ENCODE measurements at regions not wholly inside any gene's neighbourhood (a gene's known extent, or its start where the extent isn't known, plus 50 kb on each side); places are given as distances from the start of the nearest gene placed in this dataset.

DNA sequence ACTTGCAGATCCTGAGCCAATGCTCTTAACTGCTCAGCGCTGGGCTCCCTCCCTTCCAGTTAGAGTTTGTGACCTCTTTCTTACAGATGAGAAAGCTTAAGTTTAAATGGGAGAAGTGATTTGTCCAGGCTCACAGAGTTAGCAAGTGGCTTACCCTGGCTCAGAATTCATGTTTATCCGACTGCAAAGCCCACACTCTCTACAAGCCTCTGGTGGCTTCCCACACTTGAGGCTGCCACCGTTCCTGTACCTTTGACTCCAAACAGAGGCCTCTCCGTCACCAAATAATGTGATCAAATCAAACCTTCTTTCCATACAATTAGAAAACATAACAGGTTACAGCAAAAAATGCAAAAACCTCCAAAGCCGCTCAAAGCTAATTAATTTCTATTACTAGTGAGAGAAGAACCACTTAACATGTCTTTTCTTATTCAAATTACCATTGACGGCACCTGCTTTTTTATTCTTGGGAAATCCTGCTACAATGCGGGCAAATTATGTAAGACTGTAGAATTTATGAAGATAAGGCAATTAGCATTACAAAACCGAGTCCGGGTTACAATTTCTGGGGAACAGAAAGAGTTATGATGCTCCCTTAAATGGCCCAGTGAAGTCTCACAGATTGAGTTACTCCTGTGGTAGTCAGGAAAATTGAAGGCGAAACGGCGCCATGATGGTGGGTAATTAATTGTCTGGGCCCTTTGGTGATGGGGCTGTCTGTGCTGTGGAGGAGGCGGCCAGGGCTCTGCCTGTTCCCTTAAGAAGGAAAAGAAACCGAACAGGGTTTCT is 324.3 kb upstream of the POU3F1 start:
- TF ChIP-seq, protein P1, sequence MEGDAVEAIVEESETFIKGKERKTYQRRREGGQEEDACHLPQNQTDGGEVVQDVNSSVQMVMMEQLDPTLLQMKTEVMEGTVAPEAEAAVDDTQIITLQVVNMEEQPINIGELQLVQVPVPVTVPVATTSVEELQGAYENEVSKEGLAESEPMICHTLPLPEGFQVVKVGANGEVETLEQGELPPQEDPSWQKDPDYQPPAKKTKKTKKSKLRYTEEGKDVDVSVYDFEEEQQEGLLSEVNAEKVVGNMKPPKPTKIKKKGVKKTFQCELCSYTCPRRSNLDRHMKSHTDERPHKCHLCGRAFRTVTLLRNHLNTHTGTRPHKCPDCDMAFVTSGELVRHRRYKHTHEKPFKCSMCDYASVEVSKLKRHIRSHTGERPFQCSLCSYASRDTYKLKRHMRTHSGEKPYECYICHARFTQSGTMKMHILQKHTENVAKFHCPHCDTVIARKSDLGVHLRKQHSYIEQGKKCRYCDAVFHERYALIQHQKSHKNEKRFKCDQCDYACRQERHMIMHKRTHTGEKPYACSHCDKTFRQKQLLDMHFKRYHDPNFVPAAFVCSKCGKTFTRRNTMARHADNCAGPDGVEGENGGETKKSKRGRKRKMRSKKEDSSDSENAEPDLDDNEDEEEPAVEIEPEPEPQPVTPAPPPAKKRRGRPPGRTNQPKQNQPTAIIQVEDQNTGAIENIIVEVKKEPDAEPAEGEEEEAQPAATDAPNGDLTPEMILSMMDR (conservative IDR thresholded peaks at IDR 0.05 in 1 of 2, IDR thresholded peaks at IDR 0.05 in 1 of 2; ENCODE audit: low read depth in 1 of 2, low read length in 2 of 2): no peak
- no peak for TF ChIP-seq EZH2 (IDR thresholded peaks at IDR 0.05; ENCODE audit: low read length, missing control alignments)

Data from fibroblast of lung (primary cell).